NOMO-1 (cell line): ENCODE measurements at regions not wholly inside any gene's neighbourhood (a gene's known extent, or its start where the extent isn't known, plus 50 kb on each side); places are given as distances from the start of the nearest gene placed in this dataset.
"Not testable (repeated sequence)": the region's sequence is repeated elsewhere in the genome, so short reads cannot be mapped to it uniquely, and the experiment has no call there.

Experiments
- DNase-seq, 2 experiments: peaks; one replicate each; lab custom pipeline; 2025; ENCODE audit not compliant: unreplicated experiment in 2 of 2; lab: John Stamatoyannopoulos, UW

DNA sequence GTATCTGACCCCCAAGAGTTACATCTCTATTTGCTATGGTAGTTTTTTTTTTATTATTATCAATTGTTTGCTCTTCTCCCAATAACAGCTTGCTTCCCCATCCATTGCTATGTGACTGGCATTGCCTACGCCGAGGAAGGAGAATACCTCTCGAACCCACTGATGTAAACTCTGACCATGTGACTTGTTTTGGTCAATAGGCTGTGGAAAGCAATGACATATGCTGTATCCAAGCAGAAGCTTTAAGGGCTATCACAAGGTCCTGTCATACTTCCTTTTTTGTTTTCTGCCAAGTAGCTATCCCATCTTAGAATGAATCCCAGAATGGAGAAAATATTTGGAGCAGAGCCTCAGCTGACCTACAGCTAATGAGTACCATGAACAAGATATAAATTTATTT lies 111.0 kb upstream of the FRMD4B start:
- DNase-seq: no peak

DNA sequence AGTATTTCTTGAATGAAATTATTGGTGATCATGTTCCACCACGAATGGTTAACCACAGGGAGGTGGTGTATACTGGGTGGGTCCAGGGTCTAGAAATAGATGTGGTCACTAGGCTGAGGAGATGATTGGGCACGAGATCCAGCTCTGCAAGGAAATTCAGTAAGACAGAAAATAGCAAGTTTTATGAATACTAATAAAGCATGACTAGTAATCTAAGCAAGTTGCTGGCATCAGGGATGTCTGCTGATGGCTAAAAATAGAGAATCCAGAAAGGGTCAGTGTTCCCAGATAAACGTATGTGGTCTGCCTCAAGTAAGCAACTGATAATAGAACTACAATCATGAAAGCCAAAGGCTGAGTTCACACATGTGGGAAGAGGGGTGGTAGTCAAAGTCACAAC lies 108.3 kb upstream of the FRMD4B start:
- no peak for DNase-seq

DNA sequence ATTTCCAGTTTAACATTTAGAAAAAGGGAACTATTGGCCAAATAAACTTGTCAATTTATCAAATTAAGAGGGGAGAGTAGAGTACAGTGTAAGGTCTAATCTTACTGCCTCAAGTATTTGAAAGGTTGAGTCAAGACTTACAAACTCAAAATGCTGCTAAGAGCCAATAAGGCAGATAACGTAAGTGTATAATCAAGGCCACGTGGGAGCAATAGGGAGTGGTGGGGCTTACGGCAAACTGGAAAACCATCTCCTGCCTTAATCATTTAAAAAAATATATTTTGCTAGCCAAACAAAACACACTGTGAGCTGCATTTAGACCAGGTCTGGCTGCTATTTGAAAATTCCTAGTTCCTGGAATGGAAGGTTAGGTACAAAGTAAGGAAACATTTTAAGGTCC lies 107.3 kb upstream of the FRMD4B start:
- DNase-seq: no peak

DNA sequence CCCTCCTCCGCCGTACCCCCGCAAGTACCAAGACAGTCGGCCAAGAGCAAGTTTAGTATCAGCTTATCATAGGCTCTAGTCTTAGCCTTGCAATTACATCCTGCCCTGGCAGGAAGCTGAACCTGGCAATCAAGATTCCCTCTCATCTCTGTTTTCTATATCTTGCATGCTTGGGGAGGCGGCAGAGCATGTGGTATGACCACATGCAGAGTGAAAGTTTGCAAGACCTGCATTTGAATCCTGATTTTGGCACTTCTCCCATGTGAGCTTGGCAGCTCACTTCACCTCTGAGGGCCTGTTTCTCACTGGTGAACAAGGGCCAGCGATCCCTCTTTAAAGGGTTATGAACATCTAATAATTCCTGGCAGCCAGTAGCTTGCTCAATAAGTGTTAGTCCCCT lies 106.1 kb upstream of the FRMD4B start:
- no peak for DNase-seq

DNA sequence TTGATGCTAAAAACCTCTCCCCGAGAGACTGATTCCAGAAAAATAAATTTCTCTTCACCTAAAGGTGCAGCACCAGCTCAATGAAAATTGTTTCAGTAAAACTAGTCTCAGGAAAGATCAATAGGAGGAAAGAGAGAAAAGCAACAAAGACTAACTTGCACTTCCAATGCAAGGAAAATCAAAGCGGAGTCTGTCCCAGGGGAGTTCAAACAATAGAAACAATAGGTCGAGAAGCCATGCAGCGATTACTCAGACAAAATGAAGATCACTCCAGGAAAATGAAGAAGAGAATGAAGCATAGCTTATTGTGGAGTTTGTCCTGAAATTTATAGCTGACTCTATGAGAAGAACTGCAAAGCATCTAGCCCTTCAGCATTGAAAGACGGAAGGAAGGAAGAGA lies 105.1 kb upstream of the FRMD4B start:
- no peak for DNase-seq

DNA sequence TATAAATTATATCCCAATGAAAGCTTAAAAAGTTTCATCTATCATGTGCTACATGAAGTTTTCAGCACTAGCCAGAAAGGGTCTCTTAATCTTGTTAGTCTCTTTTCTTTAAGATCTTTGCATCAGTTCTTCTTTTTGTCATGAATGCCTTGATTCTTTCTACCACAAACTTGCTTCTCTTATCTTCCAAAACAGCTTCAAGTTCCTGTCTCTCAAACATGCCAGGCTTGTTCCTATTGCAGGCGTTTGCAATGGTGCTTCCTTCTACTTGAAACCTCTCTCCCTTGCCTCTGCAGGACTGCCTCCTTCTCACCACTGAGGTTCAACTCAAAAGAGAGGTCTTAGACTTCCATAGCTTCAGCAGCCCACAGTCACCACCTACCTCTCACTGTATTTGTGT lies 104.3 kb upstream of the FRMD4B start:
- DNase-seq: no peak

DNA sequence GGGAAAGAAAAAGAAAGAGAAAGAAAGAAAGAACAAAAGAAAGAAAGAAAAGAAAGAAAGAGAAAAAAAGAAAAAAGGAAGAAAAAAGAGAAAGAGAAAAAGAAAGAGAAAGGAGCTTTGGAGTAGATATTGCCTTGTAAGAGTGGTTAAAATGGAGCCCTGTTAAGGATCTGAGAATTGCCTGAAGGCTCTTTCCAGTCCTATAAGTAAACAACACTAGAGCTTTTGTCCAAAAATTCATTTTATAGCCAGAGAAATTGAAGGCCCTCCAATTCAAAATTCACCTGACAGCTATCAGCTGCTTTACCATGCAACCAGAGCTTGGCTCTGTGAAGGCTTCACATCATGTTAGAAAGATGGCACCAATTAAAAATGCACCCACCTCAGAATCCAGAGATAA lies 102.1 kb upstream of the FRMD4B start:
- DNase-seq: no peak

DNA sequence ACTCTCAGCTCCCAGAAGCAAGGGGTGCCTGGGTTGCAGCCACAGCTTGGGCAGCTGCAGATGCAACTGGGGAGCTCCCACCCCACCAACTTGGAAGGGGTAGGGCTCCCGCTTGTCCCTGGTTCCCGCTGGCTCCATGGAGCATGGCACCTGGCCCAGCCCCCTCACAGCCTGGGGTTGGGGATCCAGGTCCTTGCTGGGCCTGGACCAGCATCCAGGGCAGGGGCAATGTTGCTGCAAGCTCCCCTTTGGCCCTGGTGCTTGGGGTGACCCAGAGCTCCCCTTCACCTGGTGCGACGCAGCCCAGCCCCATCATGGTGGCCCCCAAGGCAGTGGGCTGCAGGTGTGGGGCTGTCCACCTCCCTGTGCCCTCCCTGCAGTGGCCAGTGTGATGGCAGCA lies 99.6 kb upstream of the FRMD4B start:
- no peak for DNase-seq

DNA sequence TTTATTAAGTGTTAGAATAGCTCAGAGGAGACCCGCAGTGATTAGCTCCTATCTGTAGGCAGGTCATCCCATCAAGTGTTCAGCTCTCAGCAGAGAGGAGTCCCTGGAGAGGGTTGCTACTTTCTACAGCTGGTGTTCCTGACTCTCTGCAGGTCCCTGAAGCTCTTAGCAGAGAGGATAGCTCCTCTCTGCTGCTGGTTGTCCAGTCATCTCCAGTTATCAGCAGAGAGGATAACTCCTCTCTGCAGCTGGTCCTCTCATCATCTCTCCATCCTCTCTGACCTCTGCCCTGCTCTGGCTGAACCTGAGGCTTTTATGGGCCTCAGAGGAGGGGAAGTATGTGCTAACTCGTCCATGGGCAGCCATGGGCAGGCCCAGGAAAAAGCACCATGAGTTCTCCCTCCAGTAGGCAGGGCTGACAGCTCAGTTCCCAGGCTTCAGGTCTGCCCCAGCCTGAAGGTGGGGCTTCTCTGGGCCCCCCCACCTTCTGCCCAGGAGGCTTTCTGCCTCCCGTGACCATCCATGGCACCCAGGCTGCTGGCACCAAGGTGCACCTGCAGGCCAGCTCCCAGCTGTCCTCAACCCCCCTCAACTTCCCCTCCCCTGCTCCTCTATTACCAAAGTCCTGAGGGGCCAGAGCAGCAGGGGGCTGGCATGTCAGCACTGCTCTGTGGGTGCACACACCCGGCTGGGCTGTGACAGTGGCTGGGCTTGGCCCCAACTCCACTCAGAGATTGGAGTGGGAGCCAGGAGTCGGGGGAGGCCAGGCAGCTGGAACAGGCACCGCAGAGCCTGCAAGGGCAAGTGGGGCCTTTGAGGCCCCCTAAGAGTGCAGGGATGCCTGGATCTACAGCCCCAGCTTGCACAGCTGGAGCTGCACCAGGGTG lies 98.9 kb upstream of the FRMD4B start:
- DNase-seq: no peak

DNA sequence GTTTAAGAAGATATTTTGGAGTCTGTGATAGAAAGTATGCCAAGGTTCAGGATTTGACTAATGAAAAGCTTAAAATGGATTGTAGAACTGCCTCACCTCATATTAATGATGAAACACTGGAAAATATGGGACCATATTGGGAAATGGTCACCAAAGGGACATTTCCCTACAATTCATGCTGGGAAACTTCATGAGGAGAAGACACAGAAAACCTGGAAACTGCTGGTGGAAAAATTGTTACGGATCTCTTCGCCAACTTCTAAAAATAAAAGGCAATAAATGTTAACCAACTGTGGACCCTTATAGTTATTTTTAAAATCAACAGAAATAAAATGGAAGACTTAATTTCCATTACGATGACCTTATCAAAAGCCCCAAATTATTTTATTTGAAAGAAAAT lies 97.6 kb upstream of the FRMD4B start:
- no peak for DNase-seq

DNA sequence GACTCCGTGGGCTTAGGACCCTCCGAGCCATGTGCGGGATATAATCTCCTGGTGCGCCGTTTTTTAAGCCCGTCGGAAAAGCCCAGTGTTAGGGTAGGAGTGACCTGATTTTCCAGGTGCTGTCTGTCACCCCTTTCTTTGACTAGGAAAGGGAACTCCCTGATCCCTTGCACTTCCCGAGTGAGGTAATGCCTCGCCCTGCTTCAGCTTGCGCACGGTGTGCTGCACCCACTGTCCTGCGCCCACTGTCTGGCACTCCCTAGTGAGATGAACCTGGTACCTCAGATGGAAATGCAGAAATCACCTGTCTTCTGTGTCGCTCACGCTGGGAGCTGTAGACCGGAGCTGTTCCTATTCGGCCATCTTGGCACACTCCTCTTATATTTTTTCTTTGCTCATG lies 95.1 kb upstream of the FRMD4B start:
- not testable (repeated sequence) for DNase-seq

DNA sequence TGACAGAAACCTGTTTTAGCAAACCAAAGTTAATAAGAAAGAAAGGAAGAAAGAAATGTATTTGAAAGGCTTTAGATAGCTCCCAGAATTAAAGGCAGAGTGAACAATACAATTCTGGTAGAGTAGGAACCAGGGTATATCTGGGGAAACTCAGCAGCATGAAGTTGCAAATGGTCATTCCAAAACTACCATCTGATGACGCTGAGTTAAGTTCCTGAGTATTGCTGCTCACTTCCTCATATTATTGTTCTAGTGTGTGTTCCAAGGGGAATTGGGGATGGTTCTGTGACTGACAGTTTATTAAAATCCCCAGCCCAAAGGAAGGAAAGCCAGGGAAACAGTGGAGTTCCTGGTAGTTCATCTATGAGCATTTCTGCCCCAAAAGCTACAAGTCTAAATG lies 88.3 kb upstream of the FRMD4B start:
- DNase-seq: no peak

DNA sequence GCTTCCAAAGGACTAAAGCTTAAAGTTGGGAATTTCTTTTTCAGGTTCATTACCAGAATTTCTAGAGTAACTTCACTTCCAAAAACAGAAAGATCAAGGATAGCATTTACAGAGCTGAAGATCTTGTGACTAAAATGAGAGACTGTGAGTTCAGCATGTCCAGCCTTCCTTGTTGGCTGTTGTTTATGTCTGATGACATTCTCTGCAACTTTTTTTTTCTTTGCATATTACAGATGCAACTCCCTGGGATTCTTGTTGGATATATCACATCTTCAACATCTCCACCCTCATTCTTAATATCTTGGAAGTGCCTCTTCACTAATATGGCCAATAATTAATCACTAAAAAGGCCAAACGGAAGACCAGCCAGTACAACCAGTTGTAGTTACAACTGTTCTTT lies 86.2 kb upstream of the FRMD4B start:
- no peak for DNase-seq

DNA sequence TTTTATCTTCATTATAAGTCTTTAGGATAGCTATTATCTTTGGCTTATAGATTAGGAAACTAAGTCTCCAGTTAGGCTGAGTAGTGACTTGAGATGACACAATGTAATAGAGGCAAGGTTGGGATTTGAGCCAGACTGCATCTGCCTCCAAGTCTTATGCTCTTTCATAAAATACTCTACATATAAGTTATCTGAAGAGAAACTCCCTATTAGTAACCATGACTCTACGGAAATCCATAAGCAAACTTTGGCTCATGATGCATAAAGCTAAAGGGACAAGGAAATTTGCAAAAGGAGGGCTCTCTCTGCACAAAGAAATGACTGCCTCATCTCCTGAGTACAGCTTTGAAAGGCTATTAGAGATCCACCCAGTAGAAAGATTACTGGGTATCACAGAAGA lies 77.6 kb upstream of the FRMD4B start:
- DNase-seq: no peak

DNA sequence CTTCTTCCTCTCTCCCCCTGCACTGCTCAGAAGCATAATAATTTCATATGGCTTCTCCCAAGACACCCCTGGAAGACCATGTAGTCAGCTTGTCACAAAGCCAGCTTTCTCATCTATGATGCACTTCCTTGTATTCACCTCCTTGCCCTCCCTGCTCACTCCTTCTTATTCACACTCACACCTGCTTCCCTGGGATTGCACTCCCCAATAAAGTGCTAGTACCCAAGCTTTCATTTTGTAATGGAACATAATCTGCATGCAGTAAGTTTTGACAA lies 76.9 kb upstream of the FRMD4B start:
- DNase-seq: no peak

DNA sequence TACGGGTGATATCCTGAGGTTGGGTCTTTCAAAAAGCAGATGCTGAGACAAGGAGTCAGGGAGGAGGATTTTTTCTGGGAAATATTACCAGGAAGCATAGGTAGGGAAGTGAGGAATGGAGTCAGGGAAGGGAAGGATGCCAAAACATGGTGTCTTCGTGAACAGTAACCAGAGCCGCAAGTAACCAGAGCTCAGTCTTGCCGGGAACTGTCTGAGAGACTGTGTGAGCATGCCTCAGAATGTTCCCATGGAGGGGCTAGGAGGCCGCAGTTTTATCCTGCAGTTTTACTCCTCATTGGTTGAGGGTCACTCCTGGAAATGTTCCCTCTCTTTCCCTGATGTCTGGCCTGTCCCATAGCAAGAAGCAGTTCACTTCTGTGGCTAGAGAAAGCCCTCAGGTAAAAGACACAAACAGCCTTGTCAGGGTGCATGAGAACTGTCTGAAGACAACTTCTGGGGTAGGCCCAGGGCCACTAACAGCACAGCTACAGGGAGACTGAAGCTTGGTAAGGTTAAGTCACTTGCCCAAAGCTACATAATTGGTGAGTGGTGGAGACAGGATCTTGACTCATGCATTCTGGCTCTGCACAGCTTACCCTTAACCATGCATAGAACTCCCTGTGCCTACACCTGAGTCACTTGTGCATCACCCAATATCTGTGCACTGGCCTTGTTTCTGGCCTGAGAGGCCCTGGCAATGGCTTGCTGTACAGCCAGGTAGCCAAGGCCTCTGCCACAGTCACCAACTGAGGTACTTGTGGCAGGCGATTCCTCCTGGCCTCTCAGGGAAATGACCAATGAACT lies 76.3 kb upstream of the FRMD4B start:
- DNase-seq: no peak

DNA sequence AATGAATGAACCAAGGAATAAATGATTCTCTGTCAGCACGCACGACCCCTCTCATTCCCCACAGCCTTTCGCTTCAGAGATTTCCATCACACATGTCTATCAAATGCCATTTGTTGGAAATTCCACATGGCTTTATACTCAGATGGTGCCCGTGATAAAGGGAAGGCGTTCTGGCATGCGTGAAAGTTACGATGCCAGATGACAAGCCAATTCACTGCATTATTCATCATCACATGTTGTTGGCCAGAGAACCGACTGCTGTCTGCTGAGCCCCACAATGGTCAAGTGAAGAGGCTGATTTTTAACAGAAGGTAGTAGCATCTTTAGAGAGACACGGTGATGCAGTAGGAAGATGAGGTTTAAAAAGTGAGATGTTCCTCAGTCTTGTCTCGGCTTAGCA lies 74.1 kb upstream of the FRMD4B start:
- no peak for DNase-seq

DNA sequence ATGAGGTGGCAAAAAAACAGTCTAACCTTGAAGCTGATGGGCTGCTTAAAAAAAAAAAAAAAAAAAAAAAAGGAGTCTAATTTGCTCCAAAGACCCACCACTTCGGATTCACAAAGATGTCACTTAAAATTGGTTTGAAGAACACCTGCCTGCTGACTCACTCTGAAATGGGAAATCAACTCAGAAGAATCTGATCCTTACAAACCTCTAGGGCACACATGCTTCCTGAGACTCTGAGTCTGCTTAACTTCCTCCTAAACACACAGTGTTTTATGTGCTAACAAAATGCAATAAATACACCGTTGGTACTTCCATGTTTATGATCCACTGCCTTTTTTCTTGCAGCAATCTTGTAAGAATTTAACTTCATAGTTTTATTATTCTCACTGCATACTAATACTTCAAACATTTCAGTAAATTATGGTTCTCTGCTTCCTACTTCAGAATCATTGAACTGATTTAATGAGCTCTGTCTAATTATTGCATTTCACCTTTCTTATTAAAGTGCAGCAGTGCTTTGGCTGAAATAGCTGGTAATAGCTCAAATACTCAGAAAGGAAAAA lies 73.0 kb upstream of the FRMD4B start:
- peak; percentile 22 to 79 for DNase-seq

DNA sequence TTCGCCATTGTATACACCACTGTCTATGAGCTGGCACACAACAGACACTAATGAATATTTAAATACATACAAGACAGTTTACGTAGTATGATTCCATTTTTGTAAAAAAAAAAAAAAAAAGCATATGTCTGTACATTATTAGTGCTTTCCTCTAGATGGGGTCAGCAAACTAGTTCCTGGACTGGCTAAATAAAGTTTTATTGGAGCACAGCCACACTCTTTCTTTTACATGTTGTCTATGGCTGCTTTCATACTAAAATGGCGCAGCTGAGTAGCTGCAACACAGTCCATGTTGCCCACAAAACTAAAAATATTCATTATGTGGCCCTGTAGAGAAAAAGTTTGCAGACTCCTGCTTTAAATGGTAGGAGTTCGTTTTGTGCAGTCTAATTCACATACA lies 70.7 kb upstream of the FRMD4B start:
- no peak for DNase-seq

DNA sequence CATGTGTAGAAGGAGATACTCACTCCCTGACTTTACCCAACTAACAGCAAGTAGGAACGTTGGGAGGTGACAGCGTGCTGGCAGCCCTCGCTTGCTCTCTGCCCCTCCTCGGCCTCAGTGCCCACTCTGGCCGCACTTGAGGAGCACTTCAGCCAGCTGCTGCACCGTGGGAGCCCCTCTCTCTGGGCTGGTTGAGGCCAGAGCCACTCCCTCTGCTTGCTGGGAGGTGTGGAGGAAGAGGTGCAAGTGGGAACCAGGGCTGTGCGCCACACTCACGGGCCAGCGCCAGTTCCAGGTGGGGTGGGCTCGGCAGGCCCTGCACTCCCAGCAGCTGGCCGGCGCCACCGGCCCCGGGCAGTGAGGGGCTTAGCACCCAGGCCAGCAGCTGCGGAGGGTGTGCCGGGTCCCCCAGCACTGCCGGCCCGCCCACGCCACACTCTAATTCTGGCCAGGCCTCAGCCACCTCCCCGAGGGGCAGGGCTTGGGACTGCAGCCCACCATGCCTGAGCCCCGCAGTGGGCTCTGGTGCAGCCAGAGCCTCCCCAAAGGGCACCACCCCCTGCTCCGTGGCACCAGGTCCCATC lies 68.4 kb upstream of the FRMD4B start:
- no peak for DNase-seq

DNA sequence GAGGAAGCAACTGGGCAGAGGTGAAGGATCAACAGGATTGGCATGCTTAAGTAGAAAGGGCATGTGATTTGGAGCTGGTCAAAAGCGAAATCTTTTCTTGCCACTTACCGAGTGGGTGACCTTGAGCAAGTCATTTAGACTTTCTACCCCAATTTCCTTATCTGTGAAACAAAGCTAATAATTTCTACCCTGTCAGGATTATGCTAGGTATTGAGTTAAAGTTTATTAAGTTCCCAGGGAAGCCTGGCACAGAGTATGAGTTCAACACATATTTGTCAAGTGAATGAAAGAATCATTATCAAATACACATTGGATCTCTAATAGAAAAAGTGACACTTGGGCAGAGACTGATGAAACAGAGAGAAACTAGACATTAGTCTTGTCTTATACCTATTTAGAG lies 66.4 kb upstream of the FRMD4B start:
- DNase-seq: no peak

DNA sequence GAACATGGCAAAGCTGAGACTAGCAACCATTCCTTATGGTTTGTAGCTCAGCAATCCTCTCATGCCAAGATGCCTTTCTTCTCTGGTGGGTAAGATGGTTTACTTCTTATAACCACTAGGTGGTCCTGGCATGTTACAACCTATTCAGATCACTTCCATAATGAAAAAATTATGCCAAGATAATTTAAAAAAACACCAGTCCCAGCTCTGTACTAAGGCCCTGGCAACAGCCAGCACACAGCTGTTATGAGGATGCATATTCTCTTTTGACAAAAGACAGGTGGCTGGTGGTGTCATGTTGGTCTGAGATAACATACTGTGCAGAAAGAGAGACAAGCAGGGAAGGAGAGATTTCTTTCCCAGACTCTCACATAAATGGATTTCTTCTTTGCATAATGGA lies 65.7 kb upstream of the FRMD4B start:
- no peak for DNase-seq
